Lung (tissue), 11 donors: ENCODE measurements at regions not wholly inside any gene's neighbourhood (a gene's known extent, or its start where the extent isn't known, plus 50 kb on each side); places are given as distances from the start of the nearest gene placed in this dataset.
"Not testable (repeated sequence)": the region's sequence is repeated elsewhere in the genome, so short reads cannot be mapped to it uniquely, and the experiment has no call there.

Experiments used
- ATAC-seq: fragments of 200-7000 bp; cut with Tn5 transposase; one replicate; pipeline ENCODE4 v1.9.1; 2020; ENCODE audit warnings: moderate number of reproducible peaks; ENCODE audit not compliant: insufficient read depth, low FRiP score
- DNase-seq, 3 donors: peaks; one replicate each; pipeline ENCODE4 v3.0.0-alpha.2; 2013 to 2017
- H3K27ac ChIP-seq, 2 donors: one replicate each; pipeline ENCODE4 v1.5.1; 2013; ENCODE audit warnings: mild to moderate bottlenecking in 2 of 2, moderate library complexity in 2 of 2, control low read depth in 1 of 2, inconsistent platforms in 1 of 2, low read depth in 1 of 2, low read length in 1 of 2
- H3K27me3 ChIP-seq, 3 donors: one replicate each; pipeline ENCODE4 v1.5.1; 2013; ENCODE audit warnings: low read length in 2 of 3; ENCODE audit not compliant: control insufficient read depth in 3 of 3, insufficient read depth in 3 of 3
- H3K36me3 ChIP-seq, 4 donors: one replicate each; pipeline ENCODE4 v1.5.1; 2013; ENCODE audit warnings: low read length in 4 of 4, mild to moderate bottlenecking in 1 of 4, moderate library complexity in 1 of 4; ENCODE audit not compliant: control insufficient read depth in 4 of 4, insufficient read depth in 4 of 4
- H3K4me1 ChIP-seq, 5 donors: one replicate each; pipeline ENCODE4 v1.5.1; 2013; ENCODE audit warnings: low read length in 5 of 5, mild to moderate bottlenecking in 2 of 5, moderate library complexity in 1 of 5; ENCODE audit not compliant: control insufficient read depth in 5 of 5, insufficient read depth in 5 of 5
- H3K4me3 ChIP-seq: one replicate; pipeline ENCODE4 v1.5.1; 2013; ENCODE audit warnings: mild to moderate bottlenecking, control low read depth, moderate library complexity
- H3K9ac ChIP-seq, 2 donors: one replicate each; pipeline ENCODE4 v1.5.1; 2013; ENCODE audit warnings: low read length in 2 of 2, control low read depth in 1 of 2; ENCODE audit not compliant: insufficient read depth in 1 of 2
- H3K9me3 ChIP-seq, 4 donors: one replicate each; pipeline ENCODE4 v1.5.1; 2013; ENCODE audit warnings: low read length in 3 of 4, mild to moderate bottlenecking in 1 of 4, moderate library complexity in 1 of 4; ENCODE audit not compliant: control insufficient read depth in 4 of 4, insufficient read depth in 3 of 4
- CTCF ChIP-seq: IDR thresholded peaks from 2 replicates; pipeline ENCODE4 v1.5.1; 2012; ENCODE audit warnings: mild to moderate bottlenecking; ENCODE audit errors: control extremely low read depth, extremely low read depth
- WGBS, 2 donors: extraction: QIAGEN DNeasy Blood & Tissue Kit; methylation state at CpG; one replicate each; pipeline ENCODE4 v1.1.7; 2013; 5-methylcytosine and 5-hydroxymethylcytosine counted together
- donor health status: control.
- donor health status: control.
- donor health status: Bipolar disorder and iron deficiency.
- donor health status: healthy.
- donor health status: DM: yes; HTN: yes; CAD: no.

GRCh38 chr4:28845158-28845557 lies 1875.0 kb upstream of the PCDH7 start:
- DNase-seq (no peak), ATAC-seq (no peak)
- Histone ChIP-seq H3K9ac (no peak overlapping the region), H3K4me3 (no peak overlapping the region), H3K4me1 (no peaks in the 10 kb centered on the region), H3K36me3 (no peaks in the 10 kb centered on the region), H3K27ac (no peak overlapping the region), H3K27me3 (no peaks in the 10 kb centered on the region), H3K9me3 (peaks cover 0 to 3% (median 1%) of the 10 kb centered on the region in 4 donors)
- no peak for TF ChIP-seq CTCF

- not testable (repeated sequence) for H3K9ac ChIP-seq, H3K4me1 ChIP-seq, H3K9me3 ChIP-seq, H3K27me3 ChIP-seq, H3K36me3 ChIP-seq, ATAC-seq, H3K4me3 ChIP-seq, H3K27ac ChIP-seq, DNase-seq
- WGBS, 2 donors, result 89 to 92% methylated on average over 4 to 7 of the region's 7 CpGs
Observed at GRCh38 chr4:28857028-28857427, 1863.1 kb upstream of the PCDH7 start.

GRCh38 chr4:28868841-28869240 lies 1851.3 kb upstream of the PCDH7 start:
- ATAC-seq (no peak), DNase-seq (no peak)
- no peaks in the 10 kb centered on the region for H3K27me3 ChIP-seq
- H3K4me3 ChIP-seq, result no peak overlapping the region
- TF ChIP-seq CTCF, result no peak
- H3K9ac ChIP-seq, result no peak overlapping the region
- 77 to 82% methylated on average over 4 of the region's 4 CpGs for WGBS, 2 donors
- no peaks in the 10 kb centered on the region for H3K36me3 ChIP-seq
- peaks cover 0 to 2% (median 0%) of the 10 kb centered on the region in 4 donors for H3K9me3 ChIP-seq
- H3K27ac ChIP-seq, result no peak overlapping the region
- no peaks in the 10 kb centered on the region for H3K4me1 ChIP-seq

DNA sequence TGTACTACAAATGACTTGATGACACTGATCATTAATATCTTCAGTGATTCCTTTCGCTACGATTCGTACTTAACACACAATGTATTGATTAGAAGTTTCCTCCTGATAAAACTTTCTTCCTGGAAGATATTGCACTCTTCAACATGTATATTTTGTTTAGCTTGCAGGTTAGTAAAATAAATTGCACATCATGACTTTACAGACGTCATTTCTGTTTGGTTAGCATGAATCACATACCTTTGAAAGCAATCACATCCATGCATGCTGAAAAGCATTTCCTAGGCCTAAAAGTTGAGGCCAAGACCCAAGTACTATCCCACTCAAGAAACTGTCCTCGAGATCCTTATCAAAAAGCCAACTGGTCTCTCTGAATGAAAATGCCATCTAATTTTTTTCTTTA lies 1841.0 kb upstream of the PCDH7 start:
- no peak for DNase-seq
- no peak overlapping the region for H3K27ac ChIP-seq
- no peak overlapping the region for H3K4me3 ChIP-seq
- H3K9me3 ChIP-seq, result no peaks in the 10 kb centered on the region
- 56 to 59% methylated on average over 5 of the region's 5 CpGs for WGBS, 2 donors
- H3K9ac ChIP-seq, result no peak overlapping the region
- no peaks in the 10 kb centered on the region for H3K36me3 ChIP-seq
- H3K4me1 ChIP-seq, result no peaks in the 10 kb centered on the region
- ATAC-seq, result no peak
- H3K27me3 ChIP-seq, result no peaks in the 10 kb centered on the region
- TF ChIP-seq CTCF, result no peak
